ENCODE measurements at regions not wholly inside any gene's neighbourhood (a gene's known extent, or its start where the extent isn't known, plus 50 kb on each side); places are given as distances from the start of the nearest gene placed in this dataset.

GRCh38 chr11:37817727-37818270 is 1219.8 kb upstream of the RAG2 start:
- WGBS, 3 donors, result 91 to 94% (median 91%) methylated on average over 11 of the region's 11 CpGs
- no peaks in the 10 kb centered on the region for H3K9me3 ChIP-seq
- TF ChIP-seq CTCF (IDR thresholded peaks at IDR 0.05), result no peak
- H3K27me3 ChIP-seq (ENCODE audit: insufficient read depth in 3 of 3, low read length in 2 of 3), result no peaks in the 10 kb centered on the region
- intact Hi-C loops (cut with DNase I), result loop anchor here in 1 of 2 donors (5.0 kb wide), 1 partner anchor 1400 kb away; no protein-coding TSS in a partner anchor
- ATAC-seq (no peak), DNase-seq (no peak)
- H3K27ac ChIP-seq, result no peak overlapping the region
- H3K4me3 ChIP-seq, result no peak overlapping the region
- no peaks in the 10 kb centered on the region for H3K4me1 ChIP-seq
- no peaks in the 10 kb centered on the region for H3K36me3 ChIP-seq (ENCODE audit: insufficient read depth in 1 of 2, low read depth in 1 of 2)

GRCh38 chr11:37812281-37812880 is 1214.3 kb upstream of the RAG2 start:
- peak; percentile 7 to 39 for DNase-seq

GRCh38 chr11:37811349-37811748 is 1213.3 kb upstream of the RAG2 start:
- DNase-seq, result no peak
- Histone ChIP-seq H3K4me1 (no peaks in the 10 kb centered on the region), H3K27ac (no peak overlapping the region), H3K9me3 (no peaks in the 10 kb centered on the region), H3K4me3 (no peak overlapping the region), H3K36me3 (ENCODE audit: insufficient read depth in 1 of 2, low read depth in 1 of 2) (no peaks in the 10 kb centered on the region), H3K27me3 (ENCODE audit: insufficient read depth in 3 of 3, low read length in 2 of 3) (no peaks in the 10 kb centered on the region)
- 58 to 81% (median 67%) methylated on average over 7 of the region's 7 CpGs for WGBS, 3 donors
- no peak for ATAC-seq
- TF ChIP-seq CTCF (IDR thresholded peaks at IDR 0.05), result no peak
- intact Hi-C loops (cut with DNase I), result no loop called here

More at GRCh38 chr11:37812281-37812880, 1214.3 kb upstream of the RAG2 start:
- H3K4me3 ChIP-seq, result no peak overlapping the region
- H3K36me3 ChIP-seq (ENCODE audit: insufficient read depth in 1 of 2, low read depth in 1 of 2), result no peaks in the 10 kb centered on the region
- ATAC-seq, result no peak
- no peaks in the 10 kb centered on the region for H3K27me3 ChIP-seq (ENCODE audit: insufficient read depth in 3 of 3, low read length in 2 of 3)
- H3K4me1 ChIP-seq, result no peaks in the 10 kb centered on the region
- WGBS, 3 donors, result 80 to 83% (median 80%) methylated on average over 16 of the region's 16 CpGs
- H3K9me3 ChIP-seq, result no peaks in the 10 kb centered on the region
- no peak overlapping the region for H3K27ac ChIP-seq
- intact Hi-C loops (cut with DNase I), result no loop called here
- no peak for TF ChIP-seq CTCF (IDR thresholded peaks at IDR 0.05)

- intact Hi-C loops (cut with DNase I), result no loop called here
- TF ChIP-seq CTCF (IDR thresholded peaks at IDR 0.05), result no peak
- no peaks in the 10 kb centered on the region for H3K27me3 ChIP-seq (ENCODE audit: insufficient read depth in 3 of 3, low read length in 2 of 3)
- no peaks in the 10 kb centered on the region for H3K36me3 ChIP-seq (ENCODE audit: insufficient read depth in 1 of 2, low read depth in 1 of 2)
- H3K4me1 ChIP-seq, result no peaks in the 10 kb centered on the region
- no peaks in the 10 kb centered on the region for H3K9me3 ChIP-seq
- DNase-seq (no peak), ATAC-seq (no peak)
- no peak overlapping the region for H3K27ac ChIP-seq
- 30 to 43% (median 31%) methylated on average over 2 of the region's 2 CpGs for WGBS, 3 donors
- no peak overlapping the region for H3K4me3 ChIP-seq
Observed at GRCh38 chr11:37804666-37805065, 1206.6 kb upstream of the RAG2 start.

All from psoas muscle (tissue), 7 donors.